ENCODE measurements at regions not wholly inside any gene's neighbourhood (a gene's known extent, or its start where the extent isn't known, plus 50 kb on each side); places are given as distances from the start of the nearest gene placed in this dataset.
A peak's percentile ranks its signal among the peaks of the same experiment; 100 is the strongest.
"Not testable (repeated sequence)": the region's sequence is repeated elsewhere in the genome, so short reads cannot be mapped to it uniquely, and the experiment has no call there.

GRCh38 chr6:75031102-75031501 lies 174.8 kb downstream of the COL12A1 start:
- not testable (repeated sequence) for DNase-seq (ENCODE audit: low read depth in 2 of 2)

GRCh38 chr6:75029333-75029732 lies 176.5 kb downstream of the COL12A1 start:
- no peak for DNase-seq (ENCODE audit: low read depth in 2 of 2)

GRCh38 chr6:75025371-75025770 lies 180.5 kb downstream of the COL12A1 start:
- DNase-seq (ENCODE audit: low read depth in 2 of 2) = no peak

GRCh38 chr6:75024828-75025227 lies 181.0 kb downstream of the COL12A1 start:
- DNase-seq (ENCODE audit: low read depth in 2 of 2) = peak in 1 of 2 donors; percentile 66

- peak in 1 of 2 donors; percentile 27 for DNase-seq (ENCODE audit: low read depth in 2 of 2)
Measured at GRCh38 chr6:75023634-75024033, 182.2 kb downstream of the COL12A1 start.

GRCh38 chr6:75020971-75021370 lies 184.9 kb downstream of the COL12A1 start:
- no peak for DNase-seq (ENCODE audit: low read depth in 2 of 2)

GRCh38 chr6:75020376-75020775 lies 185.5 kb downstream of the COL12A1 start:
- DNase-seq (ENCODE audit: low read depth in 2 of 2) = no peak

GRCh38 chr6:75012018-75012417 lies 193.8 kb downstream of the COL12A1 start:
- no peak for DNase-seq (ENCODE audit: low read depth in 2 of 2)

- DNase-seq (ENCODE audit: low read depth in 2 of 2) = not testable (repeated sequence)
Measured at GRCh38 chr6:75003984-75004383, 201.9 kb downstream of the COL12A1 start.

- DNase-seq (ENCODE audit: low read depth in 2 of 2) = no peak
Measured at GRCh38 chr6:74997646-74998045, 208.2 kb downstream of the COL12A1 start.

GRCh38 chr6:74993136-74993535 lies 212.7 kb downstream of the COL12A1 start:
- DNase-seq (ENCODE audit: low read depth in 2 of 2) = no peak

GRCh38 chr6:74991573-74992332 lies 214.1 kb downstream of the COL12A1 start:
- DNase-seq (ENCODE audit: low read depth in 2 of 2) = no peak

GRCh38 chr6:74979065-74979766 lies 226.6 kb downstream of the COL12A1 start:
- DNase-seq (ENCODE audit: low read depth in 2 of 2) = no peak

- DNase-seq (ENCODE audit: low read depth in 2 of 2) = no peak
Measured at GRCh38 chr6:74976701-74977100, 229.2 kb downstream of the COL12A1 start.

GRCh38 chr6:74976026-74976425 lies 229.8 kb downstream of the COL12A1 start:
- no peak for DNase-seq (ENCODE audit: low read depth in 2 of 2)

- DNase-seq (ENCODE audit: low read depth in 2 of 2) = no peak
Measured at GRCh38 chr6:74973591-74973990, 232.3 kb downstream of the COL12A1 start.

- DNase-seq (ENCODE audit: low read depth in 2 of 2) = no peak
Measured at GRCh38 chr6:74971633-74972032, 234.2 kb downstream of the COL12A1 start.

GRCh38 chr6:74969591-74970267 lies 236.1 kb downstream of the COL12A1 start:
- DNase-seq (ENCODE audit: low read depth in 2 of 2) = peak; percentile 9 to 73

GRCh38 chr6:74967821-74968220 lies 238.0 kb downstream of the COL12A1 start:
- no peak for DNase-seq (ENCODE audit: low read depth in 2 of 2)

- DNase-seq (ENCODE audit: low read depth in 2 of 2) = no peak
Measured at GRCh38 chr6:74966712-74967111, 239.1 kb downstream of the COL12A1 start.

- DNase-seq (ENCODE audit: low read depth in 2 of 2) = peak in 1 of 2 donors; percentile 20
Measured at GRCh38 chr6:74964871-74965441, 240.9 kb downstream of the COL12A1 start.
